ENCODE measurements at regions not wholly inside any gene's neighbourhood (a gene's known extent, or its start where the extent isn't known, plus 50 kb on each side); places are given as distances from the start of the nearest gene placed in this dataset.

DNA sequence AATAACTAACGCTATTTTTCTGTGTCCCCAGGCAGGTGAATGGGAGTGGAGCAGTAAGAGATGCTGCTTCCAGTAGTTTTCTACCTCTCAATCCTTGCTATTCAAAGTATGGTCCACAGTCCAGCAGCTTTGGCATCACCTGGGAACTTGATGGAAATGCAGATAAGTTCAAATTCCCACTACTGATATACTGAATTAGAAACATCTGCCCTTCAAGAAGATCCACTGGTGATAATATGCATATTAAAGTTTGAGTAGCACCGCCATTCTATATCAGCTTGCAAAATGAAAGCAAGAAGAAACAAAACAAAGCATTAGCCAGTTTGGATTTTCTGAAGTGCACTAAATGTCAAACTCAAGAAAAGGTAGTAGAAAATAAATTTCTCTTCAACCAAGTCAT lies 906.2 kb upstream of the PCDH20 start (continued):
- TF ChIP-seq CREM (IDR thresholded peaks at IDR 0.05; ENCODE audit: low read depth) (no peak), HDGF (IDR thresholded peaks at IDR 0.05) (no peak), MTA2 (IDR thresholded peaks at IDR 0.05; ENCODE audit: low read depth) (no peak), BHLHE40 (IDR thresholded peaks at IDR 0.05; ENCODE audit: borderline replicate concordance in 1 of 2, low read depth in 2 of 2, low read length in 1 of 2) (no peak), JUNB (IDR thresholded peaks at IDR 0.05) (no peak), RELA (IDR thresholded peaks at IDR 0.05; ENCODE audit: borderline replicate concordance, partially characterized antibody) (no peak)
- TF ChIP-seq, protein P1, sequence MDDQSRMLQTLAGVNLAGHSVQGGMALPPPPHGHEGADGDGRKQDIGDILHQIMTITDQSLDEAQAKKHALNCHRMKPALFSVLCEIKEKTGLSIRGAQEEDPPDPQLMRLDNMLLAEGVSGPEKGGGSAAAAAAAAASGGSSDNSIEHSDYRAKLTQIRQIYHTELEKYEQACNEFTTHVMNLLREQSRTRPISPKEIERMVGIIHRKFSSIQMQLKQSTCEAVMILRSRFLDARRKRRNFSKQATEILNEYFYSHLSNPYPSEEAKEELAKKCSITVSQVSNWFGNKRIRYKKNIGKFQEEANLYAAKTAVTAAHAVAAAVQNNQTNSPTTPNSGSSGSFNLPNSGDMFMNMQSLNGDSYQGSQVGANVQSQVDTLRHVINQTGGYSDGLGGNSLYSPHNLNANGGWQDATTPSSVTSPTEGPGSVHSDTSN (IDR thresholded peaks at IDR 0.05; ENCODE audit: insufficient replicate concordance, low read depth, low read length) = no peak
- TF ChIP-seq, protein P2, sequence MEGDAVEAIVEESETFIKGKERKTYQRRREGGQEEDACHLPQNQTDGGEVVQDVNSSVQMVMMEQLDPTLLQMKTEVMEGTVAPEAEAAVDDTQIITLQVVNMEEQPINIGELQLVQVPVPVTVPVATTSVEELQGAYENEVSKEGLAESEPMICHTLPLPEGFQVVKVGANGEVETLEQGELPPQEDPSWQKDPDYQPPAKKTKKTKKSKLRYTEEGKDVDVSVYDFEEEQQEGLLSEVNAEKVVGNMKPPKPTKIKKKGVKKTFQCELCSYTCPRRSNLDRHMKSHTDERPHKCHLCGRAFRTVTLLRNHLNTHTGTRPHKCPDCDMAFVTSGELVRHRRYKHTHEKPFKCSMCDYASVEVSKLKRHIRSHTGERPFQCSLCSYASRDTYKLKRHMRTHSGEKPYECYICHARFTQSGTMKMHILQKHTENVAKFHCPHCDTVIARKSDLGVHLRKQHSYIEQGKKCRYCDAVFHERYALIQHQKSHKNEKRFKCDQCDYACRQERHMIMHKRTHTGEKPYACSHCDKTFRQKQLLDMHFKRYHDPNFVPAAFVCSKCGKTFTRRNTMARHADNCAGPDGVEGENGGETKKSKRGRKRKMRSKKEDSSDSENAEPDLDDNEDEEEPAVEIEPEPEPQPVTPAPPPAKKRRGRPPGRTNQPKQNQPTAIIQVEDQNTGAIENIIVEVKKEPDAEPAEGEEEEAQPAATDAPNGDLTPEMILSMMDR (IDR thresholded peaks at IDR 0.05 in 2 of 3, conservative IDR thresholded peaks at IDR 0.05 in 1 of 3; ENCODE audit: control insufficient read depth in 2 of 3, extremely low read depth in 1 of 3, insufficient read depth in 1 of 3, low read depth in 3 of 3, low read length in 3 of 3) = no peak
- TF ChIP-seq, protein P3, sequence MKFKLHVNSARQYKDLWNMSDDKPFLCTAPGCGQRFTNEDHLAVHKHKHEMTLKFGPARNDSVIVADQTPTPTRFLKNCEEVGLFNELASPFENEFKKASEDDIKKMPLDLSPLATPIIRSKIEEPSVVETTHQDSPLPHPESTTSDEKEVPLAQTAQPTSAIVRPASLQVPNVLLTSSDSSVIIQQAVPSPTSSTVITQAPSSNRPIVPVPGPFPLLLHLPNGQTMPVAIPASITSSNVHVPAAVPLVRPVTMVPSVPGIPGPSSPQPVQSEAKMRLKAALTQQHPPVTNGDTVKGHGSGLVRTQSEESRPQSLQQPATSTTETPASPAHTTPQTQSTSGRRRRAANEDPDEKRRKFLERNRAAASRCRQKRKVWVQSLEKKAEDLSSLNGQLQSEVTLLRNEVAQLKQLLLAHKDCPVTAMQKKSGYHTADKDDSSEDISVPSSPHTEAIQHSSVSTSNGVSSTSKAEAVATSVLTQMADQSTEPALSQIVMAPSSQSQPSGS (IDR thresholded peaks at IDR 0.05; ENCODE audit: low read length) = no peak
- TF ChIP-seq, protein P4, sequence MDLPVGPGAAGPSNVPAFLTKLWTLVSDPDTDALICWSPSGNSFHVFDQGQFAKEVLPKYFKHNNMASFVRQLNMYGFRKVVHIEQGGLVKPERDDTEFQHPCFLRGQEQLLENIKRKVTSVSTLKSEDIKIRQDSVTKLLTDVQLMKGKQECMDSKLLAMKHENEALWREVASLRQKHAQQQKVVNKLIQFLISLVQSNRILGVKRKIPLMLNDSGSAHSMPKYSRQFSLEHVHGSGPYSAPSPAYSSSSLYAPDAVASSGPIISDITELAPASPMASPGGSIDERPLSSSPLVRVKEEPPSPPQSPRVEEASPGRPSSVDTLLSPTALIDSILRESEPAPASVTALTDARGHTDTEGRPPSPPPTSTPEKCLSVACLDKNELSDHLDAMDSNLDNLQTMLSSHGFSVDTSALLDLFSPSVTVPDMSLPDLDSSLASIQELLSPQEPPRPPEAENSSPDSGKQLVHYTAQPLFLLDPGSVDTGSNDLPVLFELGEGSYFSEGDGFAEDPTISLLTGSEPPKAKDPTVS (IDR thresholded peaks at IDR 0.05; ENCODE audit: low read depth, low read length) = no peak
